Liver (tissue), 3 donors: ENCODE measurements at regions not wholly inside any gene's neighbourhood (a gene's known extent, or its start where the extent isn't known, plus 50 kb on each side); places are given as distances from the start of the nearest gene placed in this dataset.

ENCODE experiments used
- ATF3 ChIP-seq: IDR thresholded peaks from 2 replicates; pipeline ENCODE4 v1.6.1; 2016; ENCODE audit warnings: antibody characterized with exemption
- CTCF ChIP-seq: fragments of 150-350 bp; IDR thresholded peaks from 2 replicates; pipeline ENCODE4 v1.5.1; 2017; ENCODE audit warnings: improper control_type of control experiment, low read depth, low read length; ENCODE audit not compliant: missing input control
- EGR1 ChIP-seq, 2 donors: IDR thresholded peaks; 2 replicates each; pipeline ENCODE4 v1.6.1; 2016 to 2018; ENCODE audit warnings: antibody characterized with exemption in 2 of 2, low read depth in 2 of 2
- GABPA ChIP-seq, 2 donors: IDR thresholded peaks in 1 of 2; conservative IDR thresholded peaks in 1 of 2; 2 replicates each; pipeline ENCODE4 v1.6.1; 2016; ENCODE audit warnings: antibody characterized with exemption in 2 of 2, mild to moderate bottlenecking in 1 of 2, moderate library complexity in 1 of 2
- JUND ChIP-seq, 2 donors: IDR thresholded peaks; 2 replicates each; pipeline ENCODE4 v1.6.1; 2016; ENCODE audit warnings: antibody characterized with exemption in 2 of 2
- MAX ChIP-seq: IDR thresholded peaks from 2 replicates; pipeline ENCODE4 v1.6.1; 2016; ENCODE audit warnings: antibody characterized with exemption
- NR2F2 ChIP-seq: IDR thresholded peaks from 2 replicates; pipeline ENCODE4 v1.6.1; 2016; ENCODE audit warnings: antibody characterized with exemption
- RAD21 ChIP-seq, 2 donors: IDR thresholded peaks; 2 replicates each; pipeline ENCODE4 v1.6.1; 2016; ENCODE audit warnings: antibody characterized with exemption in 2 of 2, mild to moderate bottlenecking in 2 of 2
- REST ChIP-seq: IDR thresholded peaks from 2 replicates; pipeline ENCODE4 v1.6.1; 2016; ENCODE audit warnings: antibody characterized with exemption, mild to moderate bottlenecking
- RXRA ChIP-seq, 2 donors: IDR thresholded peaks; 2 replicates each; pipeline ENCODE4 v1.6.1; 2017 to 2018; ENCODE audit warnings: antibody characterized with exemption in 2 of 2, mild to moderate bottlenecking in 1 of 2
- SP1 ChIP-seq: IDR thresholded peaks from 2 replicates; pipeline ENCODE4 v1.6.1; 2018; ENCODE audit warnings: antibody characterized with exemption, mild to moderate bottlenecking
- TAF1 ChIP-seq: conservative IDR thresholded peaks from 2 replicates; pipeline ENCODE4 v1.6.1; 2016; ENCODE audit warnings: antibody characterized with exemption, mild to moderate bottlenecking
- YY1 ChIP-seq: IDR thresholded peaks from 2 replicates; pipeline ENCODE4 v1.6.1; 2016; ENCODE audit warnings: antibody characterized with exemption, mild to moderate bottlenecking
- ZBTB33 ChIP-seq: IDR thresholded peaks from 2 replicates; pipeline ENCODE4 v1.6.1; 2016; ENCODE audit warnings: antibody characterized with exemption
- donor health status: healthy.
- donor health status: healthy.

GRCh38 chr10:123424537-123424936 is 241.6 kb upstream of the GPR26 start:
- TF ChIP-seq TAF1 = no peak
- no peak for TF ChIP-seq CTCF
- no peak for TF ChIP-seq SP1
- no peak for TF ChIP-seq EGR1 (IDR thresholded peaks at IDR 0.05; ENCODE audit: low read depth in 2 of 2)
- TF ChIP-seq REST = no peak
- no peak for TF ChIP-seq RAD21 (IDR thresholded peaks at IDR 0.05)
- TF ChIP-seq GABPA (IDR thresholded peaks at IDR 0.05 in 1 of 2, conservative IDR thresholded peaks at IDR 0.05 in 1 of 2) = no peak
- TF ChIP-seq RXRA (IDR thresholded peaks at IDR 0.05) = no peak
- no peak for TF ChIP-seq ATF3
- TF ChIP-seq MAX = no peak
- TF ChIP-seq YY1 = no peak
- no peak for TF ChIP-seq JUND (IDR thresholded peaks at IDR 0.05)
- TF ChIP-seq NR2F2 = no peak
- TF ChIP-seq ZBTB33 = no peak
